Osteoblast (primary cell): ENCODE measurements at regions not wholly inside any gene's neighbourhood (a gene's known extent, or its start where the extent isn't known, plus 50 kb on each side); places are given as distances from the start of the nearest gene placed in this dataset.

Experiments
- DNase-seq: peaks from one replicate; pipeline ENCODE4 v3.0.0; 2011; ENCODE audit warnings: low spot score, mixed read lengths; ENCODE audit not compliant: insufficient read length; ENCODE audit errors: missing footprints
- H2AFZ ChIP-seq: 2 replicates; pipeline ENCODE4 v1.6.0; 2011; ENCODE audit warnings: mild to moderate bottlenecking, low read length
- H3K27ac ChIP-seq: 2 replicates; pipeline ENCODE4 v1.5.1; 2011; ENCODE audit warnings: mild to moderate bottlenecking, low read depth, low read length, moderate library complexity
- H3K27me3 ChIP-seq: 2 replicates; pipeline ENCODE4 v1.6.0; 2012; ENCODE audit warnings: mild to moderate bottlenecking, control low read depth, inconsistent platforms, low read length, moderate library complexity; ENCODE audit not compliant: insufficient read depth
- H3K36me3 ChIP-seq: 2 replicates; pipeline ENCODE4 v1.5.1; 2011; ENCODE audit warnings: mild to moderate bottlenecking, low read length, control low read depth, moderate library complexity; ENCODE audit not compliant: insufficient read depth
- H3K4me1 ChIP-seq: 2 replicates; pipeline ENCODE4 v1.5.1; 2011; ENCODE audit warnings: mild to moderate bottlenecking, low read length, control low read depth, moderate library complexity; ENCODE audit not compliant: insufficient read depth
- H3K4me2 ChIP-seq: 2 replicates; pipeline ENCODE4 v1.6.0; 2011; ENCODE audit warnings: mild to moderate bottlenecking, low read length; ENCODE audit not compliant: insufficient read depth
- H3K4me3 ChIP-seq: fragments of 200-600 bp; sonication (generic); 3 replicates; pipeline ENCODE4 v1.5.1; 2012; ENCODE audit warnings: mild to moderate bottlenecking, low read length, inconsistent platforms; ENCODE audit not compliant: insufficient read depth
- H3K79me2 ChIP-seq: 2 replicates; pipeline ENCODE4 v1.6.0; 2012; ENCODE audit warnings: mild to moderate bottlenecking, low read length, control low read depth, inconsistent platforms; ENCODE audit not compliant: insufficient read depth
- H3K9me3 ChIP-seq: 2 replicates; pipeline ENCODE4 v1.5.1; 2011; ENCODE audit warnings: low read depth, low read length, control low read depth
- H4K20me1 ChIP-seq: 2 replicates; pipeline ENCODE4 v1.6.0; 2012; ENCODE audit warnings: mild to moderate bottlenecking, low read length, control low read depth; ENCODE audit not compliant: insufficient read depth
- TF ChIP-seq, protein P1 (sequence below): IDR thresholded peaks from 2 replicates; pipeline ENCODE4 v1.5.1; 2011; ENCODE audit warnings: mild to moderate bottlenecking, low read depth, low read length, moderate library complexity; ENCODE audit errors: extremely low read depth

DNA sequence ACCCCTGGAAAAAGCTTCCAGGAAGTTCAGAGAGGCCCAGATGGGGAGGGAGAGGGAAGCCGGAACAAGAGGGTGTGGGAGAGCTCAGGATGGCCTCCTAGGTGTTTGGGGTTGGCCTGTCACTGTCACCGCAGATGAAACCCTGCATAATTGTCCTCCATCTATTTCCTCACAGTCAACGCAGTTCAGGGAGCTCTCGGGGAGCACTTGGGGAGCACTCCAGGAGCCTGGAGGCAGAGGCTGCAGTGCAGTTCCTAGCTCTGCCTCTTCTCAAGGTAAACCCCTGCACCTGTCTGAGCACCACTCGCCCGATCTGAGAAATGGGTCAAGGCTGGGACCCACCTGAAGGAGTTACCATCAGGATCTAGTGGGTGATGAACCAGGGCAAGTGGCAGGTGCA, 194.6 kb upstream of the LHX5 start:
- no peak for DNase-seq

DNA sequence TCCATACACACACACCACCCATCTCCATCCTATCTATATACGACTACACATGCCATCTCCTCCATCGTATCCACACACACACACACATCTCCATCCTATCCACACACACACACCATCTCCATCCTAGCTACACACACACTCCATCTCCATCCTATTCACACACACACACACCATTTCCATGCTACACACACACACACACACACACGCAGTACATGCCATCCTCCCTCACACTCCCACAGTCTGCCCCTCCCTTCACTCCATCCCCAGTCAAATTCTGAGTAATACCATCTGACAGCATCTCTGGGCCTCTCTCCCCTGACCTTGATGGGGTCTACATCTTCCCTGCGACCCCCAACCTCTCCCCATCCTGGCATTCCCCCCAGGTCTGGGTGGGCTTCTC, 193.8 kb upstream of the LHX5 start:
- H3K79me2 ChIP-seq, result no peaks in the 10 kb centered on the region
- no peak for DNase-seq
- H3K27me3 ChIP-seq, result peaks cover 7% of the 10 kb centered on the region
- H3K9me3 ChIP-seq, result no peaks in the 10 kb centered on the region
- H3K36me3 ChIP-seq, result no peaks in the 10 kb centered on the region
- H2AFZ ChIP-seq, result no peak overlapping the region
- H4K20me1 ChIP-seq, result no peaks in the 10 kb centered on the region
- no peak overlapping the region for H3K4me3 ChIP-seq
- no peak overlapping the region for H3K27ac ChIP-seq
- H3K4me2 ChIP-seq, result no peak overlapping the region
- H3K4me1 ChIP-seq, result no peaks in the 10 kb centered on the region
- TF ChIP-seq, protein P1, sequence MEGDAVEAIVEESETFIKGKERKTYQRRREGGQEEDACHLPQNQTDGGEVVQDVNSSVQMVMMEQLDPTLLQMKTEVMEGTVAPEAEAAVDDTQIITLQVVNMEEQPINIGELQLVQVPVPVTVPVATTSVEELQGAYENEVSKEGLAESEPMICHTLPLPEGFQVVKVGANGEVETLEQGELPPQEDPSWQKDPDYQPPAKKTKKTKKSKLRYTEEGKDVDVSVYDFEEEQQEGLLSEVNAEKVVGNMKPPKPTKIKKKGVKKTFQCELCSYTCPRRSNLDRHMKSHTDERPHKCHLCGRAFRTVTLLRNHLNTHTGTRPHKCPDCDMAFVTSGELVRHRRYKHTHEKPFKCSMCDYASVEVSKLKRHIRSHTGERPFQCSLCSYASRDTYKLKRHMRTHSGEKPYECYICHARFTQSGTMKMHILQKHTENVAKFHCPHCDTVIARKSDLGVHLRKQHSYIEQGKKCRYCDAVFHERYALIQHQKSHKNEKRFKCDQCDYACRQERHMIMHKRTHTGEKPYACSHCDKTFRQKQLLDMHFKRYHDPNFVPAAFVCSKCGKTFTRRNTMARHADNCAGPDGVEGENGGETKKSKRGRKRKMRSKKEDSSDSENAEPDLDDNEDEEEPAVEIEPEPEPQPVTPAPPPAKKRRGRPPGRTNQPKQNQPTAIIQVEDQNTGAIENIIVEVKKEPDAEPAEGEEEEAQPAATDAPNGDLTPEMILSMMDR, result no peak

More for the DNA sequence above, 194.6 kb upstream of the LHX5 start:
- Histone ChIP-seq H2AFZ (no peak overlapping the region), H3K4me1 (no peaks in the 10 kb centered on the region), H3K27me3 (peaks cover 8% of the 10 kb centered on the region), H4K20me1 (no peaks in the 10 kb centered on the region), H3K79me2 (no peaks in the 10 kb centered on the region), H3K4me3 (no peak overlapping the region), H3K9me3 (no peaks in the 10 kb centered on the region), H3K36me3 (no peaks in the 10 kb centered on the region), H3K4me2 (no peak overlapping the region), H3K27ac (no peak overlapping the region)
- TF ChIP-seq, protein P1, result no peak

DNA sequence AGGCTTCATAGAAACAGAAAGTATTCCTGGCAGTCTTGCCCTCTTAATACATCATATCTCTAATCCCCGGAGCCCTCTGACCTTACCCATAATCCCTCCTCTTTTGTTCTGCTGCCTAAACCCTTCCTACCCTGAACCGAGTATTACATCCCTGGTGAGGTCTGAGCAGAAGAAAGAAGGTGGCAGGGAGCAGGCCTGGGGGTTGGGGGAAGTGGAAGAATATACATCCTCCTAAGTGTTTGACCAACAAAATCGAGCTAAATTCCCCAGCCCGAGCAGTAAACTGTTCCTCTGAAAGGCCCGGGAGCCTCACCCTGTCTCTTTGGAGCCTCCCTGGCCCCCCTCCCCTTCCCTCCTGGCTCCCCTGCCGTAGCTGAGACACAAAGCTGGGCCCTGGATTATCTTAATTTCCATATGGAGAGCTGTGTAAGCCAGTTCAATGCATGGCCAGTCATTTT, 192.6 kb upstream of the LHX5 start:
- no peak for DNase-seq
- no peaks in the 10 kb centered on the region for H4K20me1 ChIP-seq
- no peaks in the 10 kb centered on the region for H3K9me3 ChIP-seq
- H3K36me3 ChIP-seq, result no peaks in the 10 kb centered on the region
- no peaks in the 10 kb centered on the region for H3K79me2 ChIP-seq
- TF ChIP-seq, protein P1, result no peak
- no peak overlapping the region for H2AFZ ChIP-seq
- no peak overlapping the region for H3K27ac ChIP-seq
- no peaks in the 10 kb centered on the region for H3K27me3 ChIP-seq
- H3K4me3 ChIP-seq, result no peak overlapping the region
- no peak overlapping the region for H3K4me2 ChIP-seq
- H3K4me1 ChIP-seq, result no peaks in the 10 kb centered on the region

DNA sequence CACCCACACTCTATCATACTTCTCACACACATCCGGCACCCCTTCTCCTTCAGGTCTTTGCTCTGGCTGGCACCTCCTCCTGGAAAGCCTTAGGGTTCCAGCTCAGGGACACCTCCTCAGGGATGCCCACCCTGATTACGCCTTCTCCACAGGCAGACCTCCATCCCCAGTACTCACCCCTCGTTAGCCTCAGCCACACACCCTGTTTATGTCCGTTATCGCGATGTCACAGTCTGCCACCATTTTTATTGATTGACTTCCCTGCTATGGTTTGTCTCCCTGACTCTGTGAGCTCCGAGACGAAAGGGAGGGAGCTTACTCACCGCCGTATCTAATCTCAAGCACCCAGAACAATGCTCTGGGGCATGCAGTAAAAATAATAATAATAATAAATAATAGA, 191.7 kb upstream of the LHX5 start:
- Histone ChIP-seq H3K4me3 (no peak overlapping the region), H4K20me1 (no peaks in the 10 kb centered on the region), H3K27me3 (no peaks in the 10 kb centered on the region), H3K9me3 (no peaks in the 10 kb centered on the region), H3K79me2 (no peaks in the 10 kb centered on the region), H3K4me2 (no peak overlapping the region), H3K36me3 (no peaks in the 10 kb centered on the region), H2AFZ (no peak overlapping the region), H3K4me1 (no peaks in the 10 kb centered on the region), H3K27ac (no peak overlapping the region)
- TF ChIP-seq, protein P1, result no peak
- no peak for DNase-seq
